HUES6 (cell line): ENCODE measurements at regions not wholly inside any gene's neighbourhood (a gene's known extent, or its start where the extent isn't known, plus 50 kb on each side); places are given as distances from the start of the nearest gene placed in this dataset.

ENCODE experiments used
- H3K27ac ChIP-seq: 2 replicates; pipeline ENCODE4 v1.7.0; 2013; ENCODE audit warnings: low read depth, mild to moderate bottlenecking, low read length, inconsistent platforms
- H3K27me3 ChIP-seq: 2 replicates; pipeline ENCODE4 v1.6.1; 2013; ENCODE audit warnings: low read length; ENCODE audit not compliant: control insufficient read depth, insufficient read depth
- H3K36me3 ChIP-seq: 2 replicates; pipeline ENCODE4 v1.6.1; 2013; ENCODE audit warnings: low read length; ENCODE audit not compliant: control insufficient read depth, insufficient read depth
- H3K4me1 ChIP-seq: 2 replicates; pipeline ENCODE4 v1.6.1; 2013; ENCODE audit warnings: low read length; ENCODE audit not compliant: control insufficient read depth, insufficient read depth
- H3K4me3 ChIP-seq: 2 replicates; pipeline ENCODE4 v1.5.1; 2013; ENCODE audit warnings: low read depth, low read length
- H3K9ac ChIP-seq: one replicate; pipeline ENCODE4 v1.6.1; 2013; ENCODE audit warnings: mild to moderate bottlenecking, low read length
- H3K9me3 ChIP-seq: 2 replicates; pipeline ENCODE4 v1.6.1; 2013; ENCODE audit warnings: low read depth, low read length; ENCODE audit not compliant: control insufficient read depth, insufficient read depth

DNA sequence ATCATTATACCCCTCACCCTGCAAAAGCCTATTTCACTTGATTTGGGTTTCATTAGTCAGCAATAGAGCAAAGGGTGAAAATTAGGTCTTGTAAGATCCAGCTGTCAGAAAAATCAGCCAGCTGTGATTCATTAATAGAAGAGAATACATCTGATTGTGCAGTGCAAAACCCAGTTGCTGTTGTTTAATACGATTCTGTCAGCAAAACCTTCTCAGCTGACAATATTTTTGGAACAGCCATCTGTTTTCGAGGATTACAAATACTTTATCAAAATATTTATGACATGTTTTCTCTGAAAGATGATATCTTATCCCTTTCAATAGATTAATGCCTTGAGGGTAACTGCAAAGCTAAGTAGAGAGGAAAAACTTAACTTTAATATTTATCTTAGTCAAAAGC lies 1354.0 kb upstream of the RAG2 start:
- Histone ChIP-seq H3K36me3 (no peaks in the 10 kb centered on the region), H3K27me3 (no peaks in the 10 kb centered on the region), H3K9ac (no peak overlapping the region), H3K4me3 (no peak overlapping the region), H3K9me3 (0 out of 2 replicates have a peak, but pooled peaks cover 3% of the 10 kb centered on the region), H3K27ac (no peak overlapping the region), H3K4me1 (no peaks in the 10 kb centered on the region)

GRCh38 chr11:37948258-37948657 lies 1350.2 kb upstream of the RAG2 start:
- Histone ChIP-seq H3K4me1 (no peaks in the 10 kb centered on the region; the same call in 1 of the 2 replicates), H3K27ac (no peak overlapping the region), H3K27me3 (no peaks in the 10 kb centered on the region), H3K4me3 (no peak overlapping the region), H3K36me3 (no peaks in the 10 kb centered on the region), H3K9me3 (0 out of 2 replicates have a peak, but pooled peaks cover 2% of the 10 kb centered on the region), H3K9ac (no peak overlapping the region)

DNA sequence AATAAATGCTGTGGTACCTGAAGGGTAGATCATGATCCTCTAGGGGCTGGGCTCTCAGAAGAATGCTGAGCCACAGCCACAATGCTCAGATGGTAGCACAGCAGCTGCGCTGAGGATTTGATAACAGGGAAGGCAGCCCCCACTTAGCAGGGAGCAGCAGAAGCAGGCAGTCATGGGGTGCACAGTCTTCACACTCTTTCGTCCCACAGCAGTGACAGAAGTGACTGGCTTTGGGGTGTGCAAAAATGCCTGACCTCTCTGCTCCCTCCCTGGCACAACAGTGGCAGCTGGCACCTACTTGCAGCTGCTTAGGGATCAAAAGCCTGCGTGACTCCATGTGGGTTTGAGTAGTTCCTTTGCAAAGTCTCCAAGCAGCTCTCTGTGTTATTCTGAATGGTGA lies 1349.8 kb upstream of the RAG2 start:
- Histone ChIP-seq H3K9me3 (0 out of 2 replicates have a peak, but pooled peaks cover 2% of the 10 kb centered on the region), H3K27ac (no peak overlapping the region), H3K27me3 (no peaks in the 10 kb centered on the region), H3K9ac (no peak overlapping the region), H3K4me3 (no peak overlapping the region), H3K4me1 (no peaks in the 10 kb centered on the region; the same call in 1 of the 2 replicates), H3K36me3 (no peaks in the 10 kb centered on the region)

DNA sequence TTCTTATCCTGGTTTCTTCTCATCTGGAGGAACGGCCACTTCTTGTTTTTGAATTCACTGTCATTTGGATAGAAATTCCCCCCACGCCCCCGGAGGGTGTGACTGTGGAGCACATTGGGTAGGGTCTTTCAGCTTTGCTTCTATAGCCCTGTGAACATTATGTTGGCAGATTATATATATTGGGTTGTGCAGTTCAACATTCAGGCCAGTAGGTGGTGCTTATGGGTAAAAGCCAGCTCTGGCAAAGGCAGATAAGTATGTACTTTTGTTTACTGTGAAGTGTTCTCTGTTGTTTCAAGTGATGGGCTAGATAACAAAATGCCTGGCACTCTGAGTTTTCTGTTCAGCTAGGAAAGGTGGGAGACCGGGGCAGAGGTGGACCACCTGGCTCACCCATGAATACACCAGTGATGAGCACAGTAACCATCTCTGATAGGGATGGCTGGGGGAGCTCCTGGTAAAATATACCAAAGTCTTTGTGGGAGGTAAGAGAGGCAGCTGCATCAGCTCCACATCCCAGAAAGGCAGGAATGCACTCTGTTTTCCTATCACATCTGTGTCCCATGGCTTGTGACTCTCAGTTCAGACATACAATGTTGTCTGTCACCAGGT lies 1348.2 kb upstream of the RAG2 start:
- no peaks in the 10 kb centered on the region; the same call in 1 of the 2 replicates for H3K4me1 ChIP-seq
- no peak overlapping the region for H3K4me3 ChIP-seq
- no peak overlapping the region for H3K27ac ChIP-seq
- H3K9ac ChIP-seq: no peak overlapping the region
- H3K9me3 ChIP-seq: 0 out of 2 replicates have a peak, but pooled peaks cover 2% of the 10 kb centered on the region
- H3K27me3 ChIP-seq: no peaks in the 10 kb centered on the region
- no peaks in the 10 kb centered on the region for H3K36me3 ChIP-seq

DNA sequence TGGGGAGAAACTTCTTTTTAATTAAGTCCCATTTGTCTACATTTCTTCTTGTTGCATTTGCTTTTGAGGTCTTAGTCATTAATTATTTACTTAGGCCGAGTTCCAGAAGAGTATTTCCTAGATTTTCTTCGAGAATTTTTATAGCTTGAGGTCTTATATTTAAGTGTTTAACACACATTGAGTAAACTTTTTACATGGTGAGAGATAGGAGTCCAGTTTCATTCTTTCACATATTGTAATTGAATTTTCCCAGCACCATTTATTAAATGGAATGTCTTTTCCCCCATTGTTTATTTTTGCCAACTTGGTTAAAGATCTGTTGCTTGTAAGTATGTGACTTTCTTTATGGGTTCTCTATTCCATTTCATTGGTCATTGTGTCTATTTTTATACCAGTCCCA lies 1344.0 kb upstream of the RAG2 start:
- no peaks in the 10 kb centered on the region; the same call in none of the 2 replicates for H3K4me1 ChIP-seq
- no peak overlapping the region for H3K4me3 ChIP-seq
- H3K9me3 ChIP-seq: 0 out of 2 replicates have a peak, but pooled peaks cover 2% of the 10 kb centered on the region
- no peaks in the 10 kb centered on the region for H3K36me3 ChIP-seq
- H3K9ac ChIP-seq: no peak overlapping the region
- H3K27ac ChIP-seq: no peak overlapping the region
- no peaks in the 10 kb centered on the region for H3K27me3 ChIP-seq

GRCh38 chr11:37929100-37929653 lies 1331.1 kb upstream of the RAG2 start:
- H3K36me3 ChIP-seq: no peaks in the 10 kb centered on the region
- H3K9ac ChIP-seq: no peak overlapping the region
- H3K9me3 ChIP-seq: peaks cover 9% of the 10 kb centered on the region
- H3K4me3 ChIP-seq: no peak overlapping the region
- H3K4me1 ChIP-seq: no peaks in the 10 kb centered on the region
- no peak overlapping the region for H3K27ac ChIP-seq
- no peaks in the 10 kb centered on the region for H3K27me3 ChIP-seq

DNA sequence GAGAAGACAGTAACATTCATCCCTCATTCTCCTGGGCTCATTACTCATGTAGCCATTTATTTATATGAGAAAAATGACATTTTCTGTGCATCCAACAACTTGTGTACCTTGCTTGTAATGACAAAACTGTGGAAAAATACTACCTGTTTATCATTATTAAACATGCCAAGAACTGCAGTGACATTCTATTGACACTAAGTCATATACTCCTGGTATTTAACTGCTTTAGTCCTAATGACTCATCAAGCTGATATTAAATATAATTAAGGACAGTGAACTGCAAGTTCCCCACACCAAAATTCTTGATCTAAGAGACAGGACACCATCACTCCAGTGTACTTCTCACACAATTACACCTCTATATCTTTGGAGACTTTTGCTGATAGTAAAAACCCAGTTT lies 1328.7 kb upstream of the RAG2 start:
- Histone ChIP-seq H3K4me1 (no peaks in the 10 kb centered on the region), H3K4me3 (no peak overlapping the region), H3K9ac (no peak overlapping the region), H3K9me3 (no peaks in the 10 kb centered on the region), H3K36me3 (no peaks in the 10 kb centered on the region), H3K27me3 (no peaks in the 10 kb centered on the region), H3K27ac (no peak overlapping the region)

DNA sequence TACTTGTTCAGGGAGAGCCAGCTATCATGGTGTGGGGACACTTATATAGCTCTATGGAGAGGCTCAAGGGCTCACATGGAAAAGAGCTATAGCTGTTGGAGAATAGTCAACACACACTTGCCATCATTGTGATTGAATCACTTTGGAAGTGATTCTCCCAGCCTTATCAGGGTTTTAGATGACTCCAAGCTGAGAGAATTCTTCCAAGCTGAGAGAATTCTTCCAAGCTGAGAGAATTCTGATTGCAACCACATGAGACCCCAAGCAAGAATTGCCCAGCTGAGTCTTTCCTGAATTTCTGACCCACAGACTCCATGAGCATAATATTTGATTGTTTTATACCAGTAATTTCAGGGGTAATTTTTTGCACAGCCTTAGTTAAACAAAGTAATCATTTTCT lies 1318.3 kb upstream of the RAG2 start:
- Histone ChIP-seq H3K9me3 (no peaks in the 10 kb centered on the region), H3K9ac (no peak overlapping the region), H3K4me1 (0 out of 2 replicates have a peak, but pooled peaks cover 6% of the 10 kb centered on the region), H3K27ac (no peak overlapping the region), H3K27me3 (no peaks in the 10 kb centered on the region), H3K36me3 (no peaks in the 10 kb centered on the region), H3K4me3 (no peak overlapping the region)

GRCh38 chr11:37914859-37915258 lies 1316.8 kb upstream of the RAG2 start:
- Histone ChIP-seq H3K27ac (no peak overlapping the region), H3K9me3 (no peaks in the 10 kb centered on the region)

DNA sequence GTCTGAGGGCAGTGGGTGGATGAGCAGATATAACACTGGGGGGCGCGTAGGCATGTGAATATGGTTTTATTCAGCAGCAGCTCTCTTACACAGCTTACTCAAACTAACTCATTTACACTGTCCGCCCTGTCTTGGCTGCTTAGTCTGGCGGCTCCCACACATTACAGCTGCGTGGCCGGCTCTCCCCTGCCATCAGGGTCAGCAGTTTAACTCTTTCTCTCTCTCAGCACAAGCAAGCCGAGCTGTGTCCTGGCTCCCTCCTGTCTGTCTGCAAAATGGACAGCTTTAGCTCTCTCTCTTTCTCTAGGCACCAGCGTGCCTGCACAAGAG lies 1310.1 kb upstream of the RAG2 start:
- no peaks in the 10 kb centered on the region for H3K36me3 ChIP-seq

More at GRCh38 chr11:37914859-37915258, 1316.8 kb upstream of the RAG2 start:
- H3K4me3 ChIP-seq: no peak overlapping the region
- no peaks in the 10 kb centered on the region for H3K27me3 ChIP-seq
- no peaks in the 10 kb centered on the region for H3K36me3 ChIP-seq
- H3K4me1 ChIP-seq: 0 out of 2 replicates have a peak, but pooled peaks cover 6% of the 10 kb centered on the region
- H3K9ac ChIP-seq: no peak overlapping the region

DNA sequence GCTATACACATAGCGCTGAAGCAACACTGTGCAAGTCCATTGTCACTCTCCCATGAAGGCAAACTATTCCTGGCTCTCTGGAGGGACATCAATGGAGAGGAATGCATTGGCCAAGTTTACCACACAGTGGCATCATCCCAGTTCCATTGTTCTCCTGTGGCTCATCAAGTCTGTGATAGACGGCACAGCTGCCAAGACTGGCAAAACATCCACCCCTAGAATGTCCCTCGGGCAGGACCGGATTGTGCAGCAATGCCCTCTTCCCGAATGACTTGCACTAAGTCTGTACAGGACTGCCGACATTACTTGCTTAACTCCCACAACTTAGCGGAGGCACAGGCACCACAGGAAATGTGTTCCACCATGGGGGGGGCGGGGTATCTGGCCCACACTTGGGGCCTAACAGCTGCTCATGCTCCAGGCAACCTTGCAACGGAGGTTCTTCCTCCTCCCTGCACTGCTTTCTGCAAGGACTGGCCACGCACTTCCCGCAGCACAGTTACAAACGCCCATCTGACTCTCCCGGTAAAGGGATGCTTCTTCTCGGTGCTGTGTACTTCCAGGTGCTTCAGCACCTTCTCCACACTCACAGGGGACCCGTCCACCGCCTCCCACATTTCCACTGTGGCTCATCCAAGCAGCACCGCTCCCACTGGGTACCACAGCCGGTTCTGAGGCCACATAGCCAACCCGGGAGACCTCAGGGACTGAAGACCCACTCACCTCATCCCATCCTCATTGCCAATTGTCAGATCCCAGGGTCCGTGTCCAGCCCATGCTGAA lies 1309.6 kb upstream of the RAG2 start:
- Histone ChIP-seq H3K36me3 (no peaks in the 10 kb centered on the region), H3K27ac (no peak overlapping the region), H3K9me3 (peaks cover 3% of the 10 kb centered on the region), H3K4me1 (no peaks in the 10 kb centered on the region), H3K27me3 (no peaks in the 10 kb centered on the region), H3K9ac (no peak overlapping the region), H3K4me3 (no peak overlapping the region)

More for the DNA sequence above, 1310.1 kb upstream of the RAG2 start:
- peaks cover 3% of the 10 kb centered on the region for H3K9me3 ChIP-seq
- H3K27me3 ChIP-seq: no peaks in the 10 kb centered on the region
- H3K4me3 ChIP-seq: no peak overlapping the region
- no peak overlapping the region for H3K27ac ChIP-seq
- H3K4me1 ChIP-seq: no peaks in the 10 kb centered on the region
- H3K9ac ChIP-seq: no peak overlapping the region
